Fibroblast of the aortic adventitia (primary cell): ENCODE measurements at regions not wholly inside any gene's neighbourhood (a gene's known extent, or its start where the extent isn't known, plus 50 kb on each side); places are given as distances from the start of the nearest gene placed in this dataset.

ENCODE experiments used
- DNase-seq: peaks from one replicate; pipeline ENCODE4 v3.0.0-alpha.2; 2010; ENCODE audit warnings: low read depth
- H3K4me3 ChIP-seq: 2 replicates; pipeline ENCODE4 v1.5.1; 2011; ENCODE audit warnings: low read depth, mild to moderate bottlenecking, control low read depth, low read length, moderate library complexity
- TF ChIP-seq, protein P1 (sequence below): IDR thresholded peaks from 2 replicates; pipeline ENCODE4 v1.5.1; 2011; ENCODE audit warnings: mild to moderate bottlenecking, low read length, control low read depth, inconsistent platforms; ENCODE audit not compliant: insufficient read depth

DNA sequence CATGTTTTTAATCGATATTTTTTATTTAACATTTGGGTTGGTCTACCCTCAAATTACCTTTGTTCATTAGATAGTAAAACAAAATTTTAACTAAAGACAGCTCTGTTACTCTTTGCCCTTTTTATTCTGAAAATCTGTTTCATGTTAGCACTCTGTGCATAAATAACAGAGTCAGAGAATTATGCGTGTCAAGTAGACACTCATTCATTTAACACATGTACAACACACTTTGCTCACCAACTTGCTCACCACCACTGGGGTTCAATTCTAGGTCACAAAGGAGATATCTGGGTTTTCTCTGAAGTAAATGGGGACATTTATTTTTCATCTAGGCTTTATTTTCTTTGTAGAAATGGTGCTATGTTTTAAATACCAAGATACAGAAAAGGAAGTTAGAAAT, 457.4 kb upstream of the SEMA3D start:
- no peak for DNase-seq
- H3K4me3 ChIP-seq = no peak overlapping the region
- TF ChIP-seq, protein P1, sequence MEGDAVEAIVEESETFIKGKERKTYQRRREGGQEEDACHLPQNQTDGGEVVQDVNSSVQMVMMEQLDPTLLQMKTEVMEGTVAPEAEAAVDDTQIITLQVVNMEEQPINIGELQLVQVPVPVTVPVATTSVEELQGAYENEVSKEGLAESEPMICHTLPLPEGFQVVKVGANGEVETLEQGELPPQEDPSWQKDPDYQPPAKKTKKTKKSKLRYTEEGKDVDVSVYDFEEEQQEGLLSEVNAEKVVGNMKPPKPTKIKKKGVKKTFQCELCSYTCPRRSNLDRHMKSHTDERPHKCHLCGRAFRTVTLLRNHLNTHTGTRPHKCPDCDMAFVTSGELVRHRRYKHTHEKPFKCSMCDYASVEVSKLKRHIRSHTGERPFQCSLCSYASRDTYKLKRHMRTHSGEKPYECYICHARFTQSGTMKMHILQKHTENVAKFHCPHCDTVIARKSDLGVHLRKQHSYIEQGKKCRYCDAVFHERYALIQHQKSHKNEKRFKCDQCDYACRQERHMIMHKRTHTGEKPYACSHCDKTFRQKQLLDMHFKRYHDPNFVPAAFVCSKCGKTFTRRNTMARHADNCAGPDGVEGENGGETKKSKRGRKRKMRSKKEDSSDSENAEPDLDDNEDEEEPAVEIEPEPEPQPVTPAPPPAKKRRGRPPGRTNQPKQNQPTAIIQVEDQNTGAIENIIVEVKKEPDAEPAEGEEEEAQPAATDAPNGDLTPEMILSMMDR = no peak

DNA sequence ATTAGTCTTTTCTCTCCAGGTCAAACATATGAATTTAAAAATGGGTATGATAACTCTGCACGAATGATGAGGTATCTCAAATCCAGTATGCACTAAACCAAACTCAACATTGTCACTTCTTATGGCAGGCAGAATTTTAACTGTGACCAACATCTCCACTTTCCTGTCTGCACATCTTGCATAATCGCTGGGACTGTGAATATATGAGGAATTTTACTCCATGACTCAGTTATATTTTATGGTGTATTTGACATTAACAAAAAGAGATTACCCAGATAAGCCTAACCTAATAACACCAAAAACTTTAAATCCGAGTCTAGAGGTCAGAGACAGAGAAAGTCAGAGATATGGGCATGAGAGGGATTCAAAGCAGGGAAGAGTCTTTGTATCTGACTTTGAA, 454.5 kb upstream of the SEMA3D start:
- TF ChIP-seq, protein P1 = no peak
- H3K4me3 ChIP-seq = no peak overlapping the region
- no peak for DNase-seq

DNA sequence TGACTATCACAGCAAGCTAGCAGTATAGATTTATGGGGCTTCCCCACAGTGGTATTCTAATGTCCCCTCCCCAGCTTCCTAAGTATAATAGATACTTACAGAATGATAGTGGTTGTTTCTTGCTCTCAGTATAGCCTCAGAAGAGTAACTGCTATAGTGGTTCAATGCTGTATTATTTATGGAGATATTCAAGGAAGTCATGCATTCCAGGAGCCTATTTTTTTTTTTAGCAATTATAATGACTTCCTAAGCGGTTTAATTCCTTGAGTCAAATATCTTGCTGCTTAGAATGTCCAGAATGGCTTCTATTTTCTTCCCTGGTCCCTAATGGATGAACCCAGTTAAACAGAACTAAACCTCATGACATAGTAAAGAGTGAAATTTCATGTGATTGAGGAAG, 451.5 kb upstream of the SEMA3D start:
- TF ChIP-seq, protein P1 = no peak
- DNase-seq = no peak
- no peak overlapping the region for H3K4me3 ChIP-seq

DNA sequence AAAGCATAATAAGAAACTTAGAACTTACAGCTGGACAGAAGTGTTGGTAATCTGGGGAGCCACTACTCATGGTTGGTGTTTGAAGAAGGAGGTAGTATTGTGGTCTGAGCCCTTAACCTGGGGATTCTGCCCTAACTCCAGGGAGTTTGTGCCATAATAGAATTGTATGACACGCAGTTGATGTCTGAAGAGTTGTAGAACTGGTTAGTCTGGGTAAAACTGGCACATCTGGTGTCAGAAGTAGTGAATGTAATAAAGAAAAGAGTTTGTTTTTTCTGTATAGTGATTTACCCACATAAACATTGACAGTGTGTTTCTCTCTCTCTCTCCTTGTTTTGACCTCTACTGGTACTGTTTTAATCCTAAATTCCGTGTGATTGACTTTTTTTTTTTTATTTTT, 448.1 kb upstream of the SEMA3D start:
- TF ChIP-seq, protein P1 = no peak
- no peak for DNase-seq
- H3K4me3 ChIP-seq = no peak overlapping the region

DNA sequence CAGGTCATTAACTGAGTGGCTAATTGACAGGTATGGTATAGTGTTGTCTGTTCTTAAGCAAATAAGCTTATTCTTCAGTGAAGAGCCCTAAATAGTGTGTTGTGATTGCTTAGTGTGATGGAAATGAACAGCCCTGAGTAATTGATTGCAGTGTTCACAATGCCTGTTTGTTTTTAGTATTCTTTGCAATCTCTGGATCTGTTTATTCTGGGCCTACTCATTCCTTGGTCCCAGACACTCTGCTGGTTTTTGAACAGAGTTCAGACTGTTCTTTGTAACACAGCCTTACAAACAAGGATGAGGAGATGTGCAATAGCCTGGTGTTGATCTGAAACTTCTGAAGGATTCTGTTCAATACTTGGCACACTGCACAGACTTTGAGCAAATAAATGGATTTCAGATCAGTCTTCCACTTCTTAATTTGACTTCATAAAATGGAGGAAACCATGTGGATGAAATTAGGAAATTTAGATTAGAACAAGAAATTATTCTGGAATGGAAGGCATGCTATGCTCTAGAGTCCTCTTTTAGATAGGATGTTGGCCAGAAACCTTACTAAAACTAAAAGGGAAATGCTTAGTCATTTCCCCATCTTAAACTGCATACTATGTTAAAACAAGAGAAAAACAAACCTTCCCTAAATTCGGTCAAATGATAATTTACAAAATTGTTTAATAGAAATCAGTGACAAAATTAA, 444.2 kb upstream of the SEMA3D start:
- TF ChIP-seq, protein P1 = no peak
- DNase-seq = peak; percentile 58
- H3K4me3 ChIP-seq = no peak overlapping the region

DNA sequence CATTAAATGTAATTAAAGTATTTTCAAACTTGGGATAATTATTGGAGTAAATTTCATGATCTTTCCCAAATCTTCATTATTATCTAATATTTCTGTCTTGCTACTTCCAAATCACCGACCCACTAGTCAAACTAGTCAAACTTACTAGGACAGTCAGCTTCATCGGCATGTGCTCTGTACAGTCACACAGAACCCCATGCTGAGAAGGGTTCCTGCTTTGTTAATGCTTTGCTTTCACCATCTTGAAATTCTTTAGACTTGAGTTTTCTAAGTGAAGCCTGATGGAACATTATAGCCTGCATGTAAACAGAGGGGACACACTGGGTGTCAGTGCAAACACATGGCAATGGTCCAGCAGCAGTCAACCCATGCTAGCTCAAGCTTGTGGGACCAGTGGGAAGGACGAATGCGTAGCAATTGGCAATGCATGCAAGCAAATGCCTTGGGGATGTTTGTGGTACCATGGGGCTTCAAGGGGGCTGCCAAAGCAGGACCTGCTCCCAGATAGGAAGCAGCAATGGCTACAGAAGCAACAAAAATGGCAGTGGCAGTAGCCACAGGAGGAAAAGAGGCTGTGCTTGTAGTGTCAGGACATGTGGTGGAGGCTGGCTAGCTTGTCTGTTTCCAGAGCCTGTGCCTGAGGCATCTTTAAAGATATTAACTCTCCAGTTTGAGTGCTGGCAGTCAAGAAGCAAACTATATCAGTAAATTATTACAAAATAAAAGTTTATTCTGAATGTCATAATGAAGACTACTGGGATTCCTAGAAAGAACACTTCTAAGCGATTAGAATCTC, 441.1 kb upstream of the SEMA3D start:
- no peak overlapping the region for H3K4me3 ChIP-seq
- TF ChIP-seq, protein P1 = no peak
- DNase-seq = no peak
